ENCODE measurements at regions not wholly inside any gene's neighbourhood (a gene's known extent, or its start where the extent isn't known, plus 50 kb on each side); places are given as distances from the start of the nearest gene placed in this dataset.

- Histone ChIP-seq H3K27ac (no peak overlapping the region), H3K4me3 (no peak overlapping the region)
Measured at GRCh38 chr2:898319-898718, 52.3 kb upstream of the SNTG2 start.

GRCh38 chr2:897091-897490 is 53.6 kb upstream of the SNTG2 start:
- no peak overlapping the region for H3K4me3 ChIP-seq

GRCh38 chr2:893311-893710 is 57.3 kb upstream of the SNTG2 start:
- Histone ChIP-seq H3K27ac (no peak overlapping the region), H3K4me3 (no peak overlapping the region)

More at GRCh38 chr2:897091-897490, 53.6 kb upstream of the SNTG2 start:
- H3K27ac ChIP-seq, result no peak overlapping the region

GRCh38 chr2:892892-893291 is 57.8 kb upstream of the SNTG2 start:
- no peak overlapping the region for H3K27ac ChIP-seq
- H3K4me3 ChIP-seq, result no peak overlapping the region

GRCh38 chr2:892401-892800 is 58.2 kb upstream of the SNTG2 start:
- Histone ChIP-seq H3K27ac (no peak overlapping the region), H3K4me3 (no peak overlapping the region)

DNA sequence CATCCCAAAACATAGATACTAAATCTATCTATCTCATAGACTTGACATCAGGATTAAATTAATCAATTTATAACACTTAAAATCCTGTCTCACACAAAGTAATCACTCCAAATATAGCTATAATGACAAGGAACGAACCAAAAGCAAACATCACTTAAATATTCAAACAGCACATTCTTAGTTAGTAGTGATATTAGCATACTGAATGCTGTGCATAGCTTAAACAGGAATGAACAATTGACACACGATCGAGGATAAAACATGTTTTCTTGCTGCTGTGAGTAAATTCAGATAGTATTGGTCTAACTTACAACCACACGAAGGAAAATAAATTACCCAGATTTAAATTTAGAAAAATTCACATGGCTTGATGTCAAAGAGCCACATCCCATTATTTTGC is 58.9 kb upstream of the SNTG2 start:
- Histone ChIP-seq H3K27ac (no peak overlapping the region), H3K4me3 (no peak overlapping the region)

DNA sequence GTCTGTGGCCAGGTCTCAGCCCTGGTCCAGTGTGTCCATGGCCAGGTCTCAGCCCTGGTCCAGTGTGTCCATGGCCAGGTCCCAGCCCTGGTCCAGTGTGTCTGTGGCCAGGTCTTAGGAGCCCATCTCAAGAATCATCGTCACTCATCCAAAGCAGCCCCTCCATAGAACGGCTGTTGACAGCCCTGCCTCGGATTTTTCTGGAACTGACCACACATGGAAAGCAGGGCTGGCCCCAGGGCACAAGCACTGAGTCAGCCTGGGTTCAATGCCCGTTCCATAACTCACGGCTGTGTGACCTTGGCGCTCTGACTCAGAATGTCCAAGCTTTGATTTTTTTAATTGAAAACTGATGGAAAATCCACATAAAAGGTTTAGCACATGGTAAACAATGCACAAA is 59.9 kb upstream of the SNTG2 start:
- H3K4me3 ChIP-seq, result no peak overlapping the region
- H3K27ac ChIP-seq, result no peak overlapping the region

GRCh38 chr2:890214-890613 is 60.4 kb upstream of the SNTG2 start:
- H3K4me3 ChIP-seq, result no peak overlapping the region
- no peak overlapping the region for H3K27ac ChIP-seq

DNA sequence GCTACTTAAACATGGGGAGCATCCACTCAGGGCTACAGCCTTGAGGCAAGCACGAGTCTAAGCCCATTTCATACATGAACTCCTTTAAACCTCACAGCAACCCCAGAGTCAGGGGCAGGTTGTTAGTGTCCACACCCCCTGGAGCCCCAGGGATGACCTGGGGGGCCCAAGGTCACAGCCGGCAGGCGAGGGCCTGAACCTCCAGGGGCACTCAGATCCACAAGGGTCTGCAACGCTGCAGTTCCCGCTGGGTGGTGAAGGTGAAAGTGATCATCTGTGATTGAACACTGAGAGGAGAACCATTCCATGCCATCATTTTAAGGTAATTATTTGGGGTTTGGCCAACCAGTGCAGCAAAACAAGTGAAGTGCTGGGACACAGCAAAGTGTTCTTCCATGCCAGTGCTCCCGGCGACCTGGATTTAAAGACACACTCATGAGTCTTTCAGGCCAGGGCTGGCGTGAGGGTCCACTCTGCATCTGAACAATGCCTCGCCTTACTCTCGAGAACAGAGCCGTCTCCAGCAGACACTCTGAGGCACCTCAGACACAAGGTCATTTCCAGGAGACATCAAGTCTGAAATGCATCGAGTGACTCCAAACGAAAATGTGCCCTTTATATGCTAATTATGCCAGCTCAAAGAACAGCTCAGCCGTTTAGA is 61.6 kb upstream of the SNTG2 start:
- no peak overlapping the region for H3K4me3 ChIP-seq
- no peak overlapping the region for H3K27ac ChIP-seq

DNA sequence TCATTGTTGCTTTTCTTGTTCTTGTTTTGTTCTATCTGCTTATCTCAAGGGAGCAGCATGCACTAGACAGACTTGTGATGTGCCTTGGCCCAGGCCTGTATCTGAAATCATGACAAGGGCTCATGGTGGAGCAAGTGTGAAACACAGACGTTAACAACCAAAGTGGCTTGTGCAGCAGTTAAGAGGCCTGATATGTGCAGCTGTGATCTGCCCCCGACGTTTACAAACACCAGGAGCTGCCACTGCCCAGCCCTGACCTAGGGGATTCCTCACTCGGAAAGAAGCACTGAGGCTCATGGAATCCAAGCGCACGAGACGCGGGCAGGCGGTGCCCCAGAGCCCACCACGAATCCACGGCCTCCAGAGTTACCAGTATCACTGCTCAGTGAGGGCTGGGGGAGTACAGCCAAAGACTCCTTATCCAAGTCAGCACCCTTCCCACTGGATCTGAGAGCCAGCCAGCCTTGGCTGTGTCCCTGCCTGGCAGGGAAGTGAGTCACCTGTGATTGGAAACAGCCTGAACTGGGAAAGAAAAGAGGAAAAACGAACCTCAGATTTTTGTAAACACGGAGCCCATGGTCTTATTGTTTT is 62.3 kb upstream of the SNTG2 start:
- no peak overlapping the region for H3K4me3 ChIP-seq
- H3K27ac ChIP-seq, result no peak overlapping the region

- Histone ChIP-seq H3K27ac (no peak overlapping the region), H3K4me3 (no peak overlapping the region)
Measured at GRCh38 chr2:887639-888038, 63.0 kb upstream of the SNTG2 start.

GRCh38 chr2:886072-887022 is 64.3 kb upstream of the SNTG2 start:
- no peak overlapping the region for H3K4me3 ChIP-seq
- H3K27ac ChIP-seq, result no peak overlapping the region

GRCh38 chr2:885230-886071 is 65.2 kb upstream of the SNTG2 start:
- H3K4me3 ChIP-seq, result no peak overlapping the region

DNA sequence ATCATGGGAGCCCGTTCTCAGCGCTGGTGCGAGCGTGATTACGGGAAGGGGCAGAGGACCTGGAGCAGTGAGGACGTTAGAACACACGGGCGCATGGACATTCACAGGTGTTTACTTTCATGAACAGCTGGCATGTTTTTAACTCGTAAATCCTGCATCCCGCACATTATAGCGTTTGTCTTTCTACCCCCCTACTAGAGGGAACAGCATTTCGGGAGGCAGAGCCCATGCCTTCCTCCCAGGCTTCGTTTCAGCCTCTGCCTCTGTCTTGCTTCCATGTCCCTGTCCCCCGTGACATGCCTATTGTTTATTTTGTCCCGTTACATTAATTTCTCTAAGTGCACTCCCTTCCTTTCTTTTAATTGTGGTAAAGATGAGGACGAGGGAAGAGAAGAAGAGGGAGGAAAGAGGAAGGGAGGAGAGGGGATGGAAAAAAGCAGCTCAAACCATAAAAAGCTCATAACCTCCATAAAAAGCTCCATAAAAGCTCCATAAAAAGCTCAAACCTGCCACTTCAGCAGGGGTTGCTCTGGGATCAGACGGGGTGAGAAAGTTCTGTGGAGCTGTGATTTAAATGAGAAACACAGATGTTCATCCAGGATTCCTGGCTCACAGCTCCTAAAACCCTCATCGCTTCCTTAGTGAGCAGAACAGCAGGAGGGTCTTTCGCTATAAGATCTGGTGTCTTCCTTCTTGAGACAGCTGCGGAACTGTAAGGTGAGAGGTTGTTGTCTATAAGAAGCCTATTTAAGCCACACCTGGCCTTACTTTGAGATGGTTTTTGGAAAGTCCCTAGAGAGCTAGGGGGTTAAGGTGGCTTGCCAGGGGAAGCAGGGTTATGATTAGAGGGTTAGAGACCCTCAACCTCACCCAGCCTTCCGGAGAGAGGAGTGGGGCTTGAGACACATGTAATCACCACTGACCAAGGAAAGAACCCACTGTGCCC is 66.6 kb upstream of the SNTG2 start:
- Histone ChIP-seq H3K4me3 (no peak overlapping the region), H3K27ac (no peak overlapping the region)

More at GRCh38 chr2:885230-886071, 65.2 kb upstream of the SNTG2 start:
- no peak overlapping the region for H3K27ac ChIP-seq

DNA sequence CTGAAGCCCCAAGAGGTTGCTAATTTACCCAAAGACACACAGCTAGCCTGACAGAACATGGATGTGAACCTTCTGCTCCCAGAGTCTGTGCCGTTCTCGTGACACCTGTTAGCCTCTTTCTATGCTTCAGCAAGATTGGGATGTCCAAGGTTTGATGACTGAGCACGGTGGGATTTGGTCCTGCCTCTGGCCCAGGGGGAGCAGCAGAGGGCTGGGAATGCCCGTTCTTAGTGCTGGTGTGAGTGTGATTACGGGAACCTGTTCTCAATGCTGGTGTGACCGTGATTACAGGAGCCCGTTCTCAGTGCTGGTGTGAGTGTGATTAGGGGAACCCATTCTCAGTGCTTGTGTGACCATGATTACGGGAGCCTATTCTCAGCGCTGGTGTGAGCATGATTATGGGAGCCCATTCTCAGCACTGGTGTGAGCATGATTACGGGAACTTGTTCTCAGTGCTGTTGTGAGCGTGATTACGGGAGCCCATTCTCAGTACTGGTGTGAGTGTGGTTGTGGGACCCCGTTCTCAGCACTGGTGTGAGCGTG is 67.3 kb upstream of the SNTG2 start:
- no peak overlapping the region for H3K4me3 ChIP-seq
- H3K27ac ChIP-seq, result no peak overlapping the region

DNA sequence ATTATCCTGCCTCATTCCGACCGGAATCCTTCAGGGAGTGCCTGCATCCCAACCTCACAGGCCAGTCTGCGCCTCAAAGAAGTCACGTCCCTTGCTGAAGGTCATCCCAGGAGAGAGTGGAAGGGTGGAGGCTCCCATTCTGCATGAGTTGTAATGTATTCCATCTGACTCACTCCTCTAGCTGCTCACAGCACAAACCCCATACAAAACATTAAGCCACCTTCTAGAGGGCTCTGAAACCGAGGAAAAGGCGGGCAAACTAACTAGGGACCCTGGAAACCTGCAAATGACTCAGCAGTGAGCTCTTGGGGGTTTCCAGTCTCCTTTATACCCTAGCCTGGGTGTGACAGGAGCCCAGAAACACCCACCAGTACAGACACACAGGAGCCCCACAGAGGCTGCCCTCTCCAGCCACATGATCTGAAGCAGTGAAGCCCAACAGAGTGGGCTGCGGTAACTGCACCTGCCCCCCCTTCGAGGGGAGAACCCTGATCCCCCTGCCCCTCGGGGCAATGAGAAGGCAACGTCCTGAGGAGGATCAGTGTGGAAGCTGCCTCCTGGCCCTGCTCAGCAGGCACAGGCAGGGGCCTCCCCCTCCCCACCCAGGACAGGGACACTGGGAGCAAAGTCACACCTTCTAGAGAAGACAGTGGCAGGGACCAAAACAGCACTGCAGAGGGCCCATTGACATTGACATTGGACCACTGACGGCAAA is 69.3 kb upstream of the SNTG2 start:
- H3K4me3 ChIP-seq, result no peak overlapping the region

GRCh38 chr2:880201-880970 is 70.3 kb upstream of the SNTG2 start:
- Histone ChIP-seq H3K27ac (no peak overlapping the region), H3K4me3 (no peak overlapping the region)

More for the DNA sequence above, 69.3 kb upstream of the SNTG2 start:
- H3K27ac ChIP-seq, result no peak overlapping the region

Data from skin epidermis (tissue), 12 donors.